Stomach (tissue), 8 donors: ENCODE measurements at regions not wholly inside any gene's neighbourhood (a gene's known extent, or its start where the extent isn't known, plus 50 kb on each side); places are given as distances from the start of the nearest gene placed in this dataset.

Experiments
- DNase-seq, 2 donors: peaks; one replicate each; pipeline versions ENCODE4 v3.0.0 to v3.0.0-alpha.2; 2013 to 2019
- H3K27ac ChIP-seq, 5 donors: fragments of 200-600 bp in 4 of 5; sonication (generic) in 4 of 5; one replicate each; pipeline ENCODE4 v1.5.1; 2013 to 2019; ENCODE audit warnings: mild to moderate bottlenecking in 1 of 5, moderate library complexity in 1 of 5
- H3K27me3 ChIP-seq, 3 donors: fragments of 200-600 bp; sonication (generic); one replicate each; pipeline ENCODE4 v1.5.1; 2017 to 2019; ENCODE audit warnings: mixed run types in 1 of 3
- H3K36me3 ChIP-seq, 4 donors: fragments of 200-600 bp; sonication (generic); 1 replicate in 3 of 4; 2 replicates in 1 of 4; pipeline ENCODE4 v1.5.1; 2016 to 2019
- H3K4me1 ChIP-seq, 4 donors: fragments of 200-600 bp; sonication (generic); one replicate each; pipeline ENCODE4 v1.5.1; 2016 to 2019
- H3K4me3 ChIP-seq, 4 donors: fragments of 200-600 bp; sonication (generic) in 3 of 4; one replicate each; pipeline ENCODE4 v1.5.1; 2016 to 2019; ENCODE audit warnings: mild to moderate bottlenecking in 1 of 4
- H3K9me3 ChIP-seq, 4 donors: fragments of 200-600 bp; sonication (generic); one replicate each; pipeline ENCODE4 v1.5.1; 2016 to 2019
- EP300 ChIP-seq: sonication (generic); formaldehyde crosslinking; IDR thresholded peaks from one replicate; pipeline ENCODE4 v1.6.1; 2017; ENCODE audit warnings: antibody characterized with exemption
- POLR2A ChIP-seq, 4 donors: fragments of 450-650 bp; IDR thresholded peaks; one replicate each; pipeline ENCODE4 v1.6.1; 2016; ENCODE audit warnings: antibody characterized with exemption in 4 of 4, control low read depth in 2 of 4, mild to moderate bottlenecking in 1 of 4, moderate library complexity in 1 of 4
- POLR2AphosphoS5 ChIP-seq, 3 donors: sonication (generic); formaldehyde crosslinking; IDR thresholded peaks; one replicate each; pipeline ENCODE4 v1.6.1; 2016; ENCODE audit warnings: antibody characterized with exemption in 3 of 3
- WGBS, 5 donors: extraction: QIAGEN DNeasy Blood & Tissue Kit in 3 of 5; methylation state at CpG; one replicate each; pipeline versions ENCODE4 v1.1.5 to v1.1.7; 2013 to 2018; 5-methylcytosine and 5-hydroxymethylcytosine counted together
- intact Hi-C: fragments of 100-400 bp; cut with DNase I; formaldehyde crosslinking; loops from one replicate; pipeline ENCODE4 v1.15.1; 2023; ENCODE audit warnings: low total_unique reads
- small RNA-seq, 4 donors: library from RNA; depleted of rRNA; stranded (forward); fragments of <200 nt; gene quantifications; one replicate each; pipeline ENCODE3, GENCODE V24; 2016
- TF ChIP-seq, protein P1 (sequence below), 7 experiments: fragments of 450-650 bp in 4 of 7; fragments of 200-600 bp in 3 of 7; sonication (generic) in 3 of 7; IDR thresholded peaks; one replicate each; pipeline ENCODE4 v1.5.1; 2016 to 2019; ENCODE audit warnings: antibody characterized with exemption in 7 of 7, control low read depth in 2 of 7, mild to moderate bottlenecking in 1 of 7
- donor health status: healthy with polysubstance abuse.
- donor health status: Bipolar disorder and iron deficiency.
- donor health status: healthy.

DNA sequence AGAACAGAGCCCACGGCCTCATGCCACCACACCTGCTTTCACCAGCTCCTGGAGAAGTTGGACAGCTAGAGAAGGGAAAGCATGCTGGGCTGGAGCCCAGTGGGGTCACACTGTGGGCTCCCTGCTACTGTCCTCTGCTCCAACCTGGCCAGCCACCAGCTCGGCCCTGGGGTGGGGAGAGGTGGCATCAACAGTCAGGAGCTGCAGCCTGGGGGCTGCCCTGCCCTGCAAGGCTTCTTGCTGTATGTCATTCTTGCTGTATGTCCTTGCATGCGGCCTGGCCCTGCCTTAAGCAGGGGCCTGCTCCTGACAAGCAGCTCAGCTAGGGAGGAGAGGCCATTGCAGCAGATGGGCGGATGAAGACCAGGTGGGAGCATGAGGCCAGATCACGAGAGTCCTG is 50.7 kb upstream of the CCL2 start:
- H3K9me3 ChIP-seq, result peaks cover 0 to 5% (median 0%) of the 10 kb centered on the region in 4 donors
- DNase-seq, result no peak
- no peaks in the 10 kb centered on the region for H3K36me3 ChIP-seq
- no peak overlapping the region for H3K27ac ChIP-seq
- no peak overlapping the region for H3K4me3 ChIP-seq
- intact Hi-C loops, result loop anchor here (5.0 kb wide), 1 partner anchor 158 kb away; the partner anchor contains the start of gene CCL1
- TF ChIP-seq POLR2AphosphoS5 (IDR thresholded peaks at IDR 0.05) (no peak), EP300 (no peak), POLR2A (IDR thresholded peaks at IDR 0.05) (no peak)
- TF ChIP-seq, protein P1, sequence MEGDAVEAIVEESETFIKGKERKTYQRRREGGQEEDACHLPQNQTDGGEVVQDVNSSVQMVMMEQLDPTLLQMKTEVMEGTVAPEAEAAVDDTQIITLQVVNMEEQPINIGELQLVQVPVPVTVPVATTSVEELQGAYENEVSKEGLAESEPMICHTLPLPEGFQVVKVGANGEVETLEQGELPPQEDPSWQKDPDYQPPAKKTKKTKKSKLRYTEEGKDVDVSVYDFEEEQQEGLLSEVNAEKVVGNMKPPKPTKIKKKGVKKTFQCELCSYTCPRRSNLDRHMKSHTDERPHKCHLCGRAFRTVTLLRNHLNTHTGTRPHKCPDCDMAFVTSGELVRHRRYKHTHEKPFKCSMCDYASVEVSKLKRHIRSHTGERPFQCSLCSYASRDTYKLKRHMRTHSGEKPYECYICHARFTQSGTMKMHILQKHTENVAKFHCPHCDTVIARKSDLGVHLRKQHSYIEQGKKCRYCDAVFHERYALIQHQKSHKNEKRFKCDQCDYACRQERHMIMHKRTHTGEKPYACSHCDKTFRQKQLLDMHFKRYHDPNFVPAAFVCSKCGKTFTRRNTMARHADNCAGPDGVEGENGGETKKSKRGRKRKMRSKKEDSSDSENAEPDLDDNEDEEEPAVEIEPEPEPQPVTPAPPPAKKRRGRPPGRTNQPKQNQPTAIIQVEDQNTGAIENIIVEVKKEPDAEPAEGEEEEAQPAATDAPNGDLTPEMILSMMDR (IDR thresholded peaks at IDR 0.05), result no peak
- no peaks in the 10 kb centered on the region for H3K27me3 ChIP-seq
- WGBS, 5 donors, result 52 to 86% (median 71%) methylated on average over 2 to 5 of the region's 5 CpGs
- peaks cover 0 to 13% (median 8%) of the 10 kb centered on the region in 4 donors for H3K4me1 ChIP-seq

Small RNAs in the stretch of these regions (small RNA-seq; reads per million reads assigned to genes)
- gene RNA5SP438, result 0 reads per million in 4 donors
